ENCODE measurements at regions not wholly inside any gene's neighbourhood (a gene's known extent, or its start where the extent isn't known, plus 50 kb on each side); places are given as distances from the start of the nearest gene placed in this dataset.
"Not testable (repeated sequence)": the region's sequence is repeated elsewhere in the genome, so short reads cannot be mapped to it uniquely, and the experiment has no call there.

DNA sequence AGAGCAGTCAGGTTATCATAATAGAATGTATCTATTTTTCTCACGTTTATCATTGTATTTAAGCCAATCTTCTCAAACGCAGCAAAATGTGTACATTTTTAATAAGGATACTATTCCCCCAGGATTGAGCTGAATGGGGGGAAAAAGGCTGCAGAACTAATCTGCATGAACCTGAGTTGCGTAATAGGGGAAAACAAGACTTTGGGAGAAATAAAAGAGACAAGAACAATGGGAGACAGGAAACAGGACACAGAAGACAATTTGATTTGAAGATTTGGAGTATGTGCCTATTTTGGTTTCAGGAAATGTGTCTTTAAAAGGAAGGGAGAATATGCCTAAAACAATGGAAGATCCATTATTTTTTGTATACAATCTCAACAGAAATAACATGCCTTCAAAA is 844.5 kb downstream of the DIAPH3 start:
- FAIRE-seq, result no peak
- TF ChIP-seq, protein P1, sequence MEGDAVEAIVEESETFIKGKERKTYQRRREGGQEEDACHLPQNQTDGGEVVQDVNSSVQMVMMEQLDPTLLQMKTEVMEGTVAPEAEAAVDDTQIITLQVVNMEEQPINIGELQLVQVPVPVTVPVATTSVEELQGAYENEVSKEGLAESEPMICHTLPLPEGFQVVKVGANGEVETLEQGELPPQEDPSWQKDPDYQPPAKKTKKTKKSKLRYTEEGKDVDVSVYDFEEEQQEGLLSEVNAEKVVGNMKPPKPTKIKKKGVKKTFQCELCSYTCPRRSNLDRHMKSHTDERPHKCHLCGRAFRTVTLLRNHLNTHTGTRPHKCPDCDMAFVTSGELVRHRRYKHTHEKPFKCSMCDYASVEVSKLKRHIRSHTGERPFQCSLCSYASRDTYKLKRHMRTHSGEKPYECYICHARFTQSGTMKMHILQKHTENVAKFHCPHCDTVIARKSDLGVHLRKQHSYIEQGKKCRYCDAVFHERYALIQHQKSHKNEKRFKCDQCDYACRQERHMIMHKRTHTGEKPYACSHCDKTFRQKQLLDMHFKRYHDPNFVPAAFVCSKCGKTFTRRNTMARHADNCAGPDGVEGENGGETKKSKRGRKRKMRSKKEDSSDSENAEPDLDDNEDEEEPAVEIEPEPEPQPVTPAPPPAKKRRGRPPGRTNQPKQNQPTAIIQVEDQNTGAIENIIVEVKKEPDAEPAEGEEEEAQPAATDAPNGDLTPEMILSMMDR (IDR thresholded peaks at IDR 0.05; ENCODE audit: insufficient read depth, missing control alignments), result no peak
- DNase-seq (ENCODE audit: insufficient read length, low spot score), result no peak

GRCh38 chr13:59320021-59320420 is 843.7 kb downstream of the DIAPH3 start:
- TF ChIP-seq, protein P1 (IDR thresholded peaks at IDR 0.05; ENCODE audit: insufficient read depth, missing control alignments), result no peak
- no peak for DNase-seq (ENCODE audit: insufficient read length, low spot score)
- FAIRE-seq, result no peak

DNA sequence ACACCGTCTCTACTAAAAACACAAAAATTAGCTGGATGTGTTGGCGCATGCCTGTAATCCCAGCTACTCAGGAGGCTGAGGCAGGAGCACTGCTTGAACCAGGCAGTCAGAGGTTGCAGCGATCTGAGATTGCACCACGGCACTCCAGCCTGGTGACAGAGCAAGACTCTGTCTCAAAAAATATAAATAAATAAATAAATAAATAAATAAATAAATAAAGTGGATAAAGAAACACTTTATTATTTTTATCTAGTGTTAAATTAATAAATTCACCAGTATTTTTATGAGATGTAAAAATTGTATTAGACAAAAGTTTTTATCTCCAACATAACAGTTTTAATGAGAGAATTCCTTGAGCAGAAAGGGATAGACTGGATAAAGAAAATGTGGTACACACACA is 839.3 kb downstream of the DIAPH3 start:
- not testable (repeated sequence) for DNase-seq (ENCODE audit: insufficient read length, low spot score); FAIRE-seq

DNA sequence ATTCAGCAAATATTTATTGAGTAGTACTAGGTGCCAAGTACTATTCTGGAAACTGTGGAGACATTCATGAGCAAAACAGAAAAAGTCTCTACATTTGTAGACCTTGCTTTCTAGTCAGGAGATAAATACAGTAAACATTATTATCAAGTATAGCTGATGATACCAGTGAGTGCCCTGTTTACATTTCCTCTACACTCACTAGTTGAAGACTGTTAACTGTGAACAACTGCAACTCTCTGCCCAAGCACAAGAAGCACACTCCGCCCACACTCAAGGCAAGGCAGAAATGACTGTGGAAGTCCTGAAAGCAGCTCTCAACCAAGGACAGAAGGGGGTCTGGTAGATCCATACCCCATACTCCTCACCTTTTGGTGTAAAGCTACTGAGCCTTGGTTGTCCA is 837.0 kb downstream of the DIAPH3 start:
- DNase-seq (ENCODE audit: insufficient read length, low spot score) (no peak), FAIRE-seq (no peak)
- TF ChIP-seq, protein P1 (IDR thresholded peaks at IDR 0.05; ENCODE audit: insufficient read depth, missing control alignments), result no peak

DNA sequence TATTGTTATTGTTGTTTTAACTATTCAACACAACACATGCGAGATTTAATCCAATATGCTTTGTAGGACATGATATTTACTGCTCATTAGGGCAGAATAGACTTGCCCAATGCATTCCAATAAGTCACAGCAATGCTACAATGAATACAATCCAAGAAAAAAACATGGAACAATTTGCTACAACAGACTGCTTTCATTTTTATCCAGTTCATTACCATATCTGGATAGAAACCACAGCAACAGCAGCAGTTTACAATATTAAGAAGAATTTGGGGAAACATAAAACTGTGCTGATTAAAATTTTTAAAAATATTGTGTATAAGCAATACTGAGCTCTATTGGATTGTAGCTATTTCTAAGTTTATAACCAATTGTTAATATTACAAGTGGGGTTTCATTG is 833.0 kb downstream of the DIAPH3 start:
- FAIRE-seq (no peak), DNase-seq (ENCODE audit: insufficient read length, low spot score) (no peak)
- TF ChIP-seq, protein P1 (IDR thresholded peaks at IDR 0.05; ENCODE audit: insufficient read depth, missing control alignments), result no peak

DNA sequence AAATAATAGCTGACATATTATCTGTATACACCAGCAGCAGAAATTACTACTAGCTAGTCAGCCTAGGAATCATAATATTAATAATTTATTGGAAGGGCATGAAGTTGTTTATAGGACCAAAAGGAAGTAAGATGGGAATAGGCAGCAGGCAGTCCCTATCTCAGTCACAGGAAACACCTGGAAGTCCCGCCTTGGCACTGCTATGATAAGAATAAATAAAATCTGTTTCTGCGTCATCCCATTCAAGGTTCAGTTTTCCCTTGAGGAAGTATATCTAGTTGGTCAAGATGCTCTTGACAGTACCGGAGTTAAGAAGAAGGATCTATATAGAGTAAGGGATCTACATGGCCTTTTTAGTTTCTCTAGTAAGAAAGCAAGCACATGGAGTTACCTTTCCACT is 830.8 kb downstream of the DIAPH3 start:
- no peak for DNase-seq (ENCODE audit: insufficient read length, low spot score)
- TF ChIP-seq, protein P1 (IDR thresholded peaks at IDR 0.05; ENCODE audit: insufficient read depth, missing control alignments), result no peak
- no peak for FAIRE-seq

DNA sequence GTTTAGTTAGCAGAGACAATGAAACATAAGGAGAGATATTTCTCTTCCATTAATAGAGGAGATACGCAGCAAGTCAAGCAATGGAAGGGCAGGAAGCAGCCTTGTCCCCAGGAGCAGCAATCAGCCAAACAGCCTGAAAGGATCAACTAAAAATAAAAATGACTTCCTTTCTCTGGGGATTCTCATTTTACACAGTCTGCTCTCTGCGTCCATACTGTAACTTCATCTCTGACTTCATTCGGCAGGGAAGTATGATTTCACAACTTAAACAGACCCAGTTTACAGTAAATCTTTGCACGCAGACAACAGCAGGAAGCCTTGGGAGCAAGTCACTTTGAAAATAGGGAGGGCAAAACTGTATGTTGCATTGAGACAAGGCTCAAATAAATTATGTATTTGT is 826.7 kb downstream of the DIAPH3 start:
- TF ChIP-seq, protein P1 (IDR thresholded peaks at IDR 0.05; ENCODE audit: insufficient read depth, missing control alignments), result no peak
- no peak for FAIRE-seq
- DNase-seq (ENCODE audit: insufficient read length, low spot score), result no peak

DNA sequence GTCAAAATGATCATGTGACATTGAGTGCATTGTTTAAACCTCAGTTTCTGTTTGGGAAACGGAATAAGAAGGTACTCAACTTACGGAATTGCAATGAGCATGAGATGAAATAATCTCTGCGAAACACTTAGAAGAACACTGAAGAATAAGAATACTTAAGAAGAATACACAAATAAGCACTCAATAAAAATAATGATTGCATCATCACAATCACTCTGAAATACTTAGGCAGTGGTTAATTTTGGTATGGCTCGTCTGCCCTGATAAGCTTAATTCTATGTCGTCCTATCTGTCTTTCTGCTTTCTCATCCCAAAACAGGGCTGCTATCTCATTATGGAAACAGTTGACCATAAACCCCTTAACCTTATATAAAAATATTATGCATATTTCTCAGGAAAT is 823.6 kb downstream of the DIAPH3 start:
- no peak for FAIRE-seq
- TF ChIP-seq, protein P1 (IDR thresholded peaks at IDR 0.05; ENCODE audit: insufficient read depth, missing control alignments), result no peak
- DNase-seq (ENCODE audit: insufficient read length, low spot score), result no peak
